Pancreas (tissue), 10 donors: ENCODE measurements at regions not wholly inside any gene's neighbourhood (a gene's known extent, or its start where the extent isn't known, plus 50 kb on each side); places are given as distances from the start of the nearest gene placed in this dataset.

ENCODE experiments used
- ATAC-seq, 4 donors: fragments of 200-7000 bp; cut with Tn5 transposase; one replicate each; pipeline versions ENCODE4 v1.8.0 to v1.9.1; 2020; ENCODE audit warnings: mild to moderate bottlenecking in 4 of 4, moderate library complexity in 4 of 4
- DNase-seq, 6 donors: peaks; one replicate each; pipeline ENCODE4 v3.0.0-alpha.2; 2020
- FAIRE-seq: peaks from 2 replicates; lab custom pipeline; 2012; peaks lifted over from hg19 to GRCh38; lab: Jason Lieb, UNC
- H3K27ac ChIP-seq, 4 donors: fragments of 200-600 bp; sonication (generic); 1 replicate in 3 of 4; 2 replicates in 1 of 4; pipeline versions ENCODE4 v1.5.0 to v1.8.0; 2020
- H3K27me3 ChIP-seq, 4 donors: fragments of 200-600 bp; one replicate each; pipeline ENCODE4 v1.8.0; 2021
- H3K36me3 ChIP-seq, 3 donors: fragments of 200-600 bp; sonication (generic) in 1 of 3; one replicate each; pipeline versions ENCODE4 v1.5.0 to v1.8.0; 2020 to 2021
- H3K4me1 ChIP-seq, 3 donors: fragments of 200-600 bp; one replicate each; pipeline ENCODE4 v1.8.0; 2021
- H3K4me3 ChIP-seq, 4 donors: fragments of 200-600 bp; sonication (generic) in 2 of 4; one replicate each; pipeline versions ENCODE4 v1.5.0 to v1.8.0; 2020 to 2021
- H3K9me3 ChIP-seq, 4 donors: fragments of 200-600 bp; one replicate each; pipeline ENCODE4 v1.8.0; 2021
- CTCF ChIP-seq, 4 donors: fragments of 200-600 bp; sonication (generic) in 3 of 4; IDR thresholded peaks; one replicate each; pipeline versions ENCODE4 v1.5.0 to v1.8.0; 2021; ENCODE audit warnings: antibody characterized with exemption in 4 of 4
- WGBS, 2 donors: extraction: QIAGEN DNeasy Blood & Tissue Kit; methylation state at CpG; one replicate each; pipeline ENCODE4 v1.1.7; 2013; 5-methylcytosine and 5-hydroxymethylcytosine counted together
- intact Hi-C, 3 donors: fragments of 100-400 bp; cut with DNase I; formaldehyde crosslinking; loops; one replicate each; pipeline versions ENCODE4 v1.11.1 to v1.14.2; 2022
- donor health status: healthy with polysubstance abuse.
- donor health status: DM: no; HTN: no; CAD: no; lungs with moderate emphysema.
- donor health status: DM: no; HTN: no; CAD: no.
- donor health status: control.
- donor health status: control.
- donor health status: Bipolar disorder and iron deficiency.
- donor health status: DM: yes; HTN: yes; CAD: no.
- donor health status: DM: no; HTN: no; CAD: no.
- donor health status: DM: no; HTN: no; CAD: no.
- donor health status: DM: yes; HTN: yes; CAD: no.

GRCh38 chr9:16357828-16358227 is 512.6 kb downstream of the BNC2 start:
- Histone ChIP-seq H3K27me3 (no peaks in the 10 kb centered on the region), H3K27ac (no peak overlapping the region), H3K4me1 (no peaks in the 10 kb centered on the region), H3K4me3 (no peak overlapping the region), H3K36me3 (no peaks in the 10 kb centered on the region), H3K9me3 (no peaks in the 10 kb centered on the region)
- FAIRE-seq (no peak), DNase-seq (no peak), ATAC-seq (no peak)
- TF ChIP-seq CTCF (IDR thresholded peaks at IDR 0.05) = no peak
- intact Hi-C loops = no loop called here
- 73 to 85% methylated on average over 4 of the region's 4 CpGs for WGBS, 2 donors

- 65 to 79% methylated on average over 2 of the region's 2 CpGs for WGBS, 2 donors
Measured at GRCh38 chr9:16358751-16359150, 511.7 kb downstream of the BNC2 start.

More at GRCh38 chr9:16358751-16359150, 511.7 kb downstream of the BNC2 start:
- H3K4me3 ChIP-seq = no peak overlapping the region
- no peak overlapping the region for H3K27ac ChIP-seq
- no peaks in the 10 kb centered on the region for H3K27me3 ChIP-seq
- no peaks in the 10 kb centered on the region for H3K36me3 ChIP-seq
- no peak for TF ChIP-seq CTCF (IDR thresholded peaks at IDR 0.05)
- no peaks in the 10 kb centered on the region for H3K9me3 ChIP-seq
- FAIRE-seq (no peak), DNase-seq (no peak), ATAC-seq (no peak)
- intact Hi-C loops = no loop called here
- H3K4me1 ChIP-seq = no peaks in the 10 kb centered on the region
